Transverse colon (tissue), 4 donors: ENCODE measurements at regions not wholly inside any gene's neighbourhood (a gene's known extent, or its start where the extent isn't known, plus 50 kb on each side); places are given as distances from the start of the nearest gene placed in this dataset.

Experiments used
- DNase-seq: peaks from one replicate; pipeline ENCODE4 v3.0.0-alpha.2; 2019
- H3K27ac ChIP-seq, 4 donors: fragments of 200-600 bp; sonication (generic); 2 replicates each; pipeline ENCODE4 v1.5.1; 2016 to 2018; ENCODE audit warnings: inconsistent platforms in 4 of 4
- H3K27me3 ChIP-seq: fragments of 200-600 bp; sonication (generic); 2 replicates; pipeline ENCODE4 v1.5.1; 2017; ENCODE audit warnings: inconsistent platforms
- H3K36me3 ChIP-seq, 4 donors: fragments of 200-600 bp; sonication (generic); 2 replicates each; pipeline ENCODE4 v1.5.1; 2017 to 2019; ENCODE audit warnings: inconsistent platforms in 4 of 4
- H3K4me1 ChIP-seq, 4 donors: fragments of 200-600 bp; sonication (generic); 2 replicates each; pipeline ENCODE4 v1.5.1; 2017 to 2020; ENCODE audit warnings: inconsistent platforms in 4 of 4
- H3K4me3 ChIP-seq, 4 donors: fragments of 200-600 bp; sonication (generic); 1 replicate in 1 of 4; 2 replicates in 3 of 4; pipeline versions ENCODE4 v1.5.1 to v1.6.1; 2017 to 2019; ENCODE audit warnings: inconsistent platforms in 4 of 4
- H3K9me3 ChIP-seq, 2 donors: fragments of 200-600 bp; sonication (generic); 2 replicates each; pipeline ENCODE4 v1.5.1; 2017 to 2019; ENCODE audit warnings: inconsistent platforms in 2 of 2
- EP300 ChIP-seq: sonication (generic); formaldehyde crosslinking; IDR thresholded peaks from one replicate; pipeline ENCODE4 v1.6.1; 2017; ENCODE audit warnings: antibody characterized with exemption, low read depth
- POLR2A ChIP-seq: fragments of 450-650 bp; IDR thresholded peaks from one replicate; pipeline ENCODE4 v1.6.1; 2016; ENCODE audit warnings: antibody characterized with exemption, mild to moderate bottlenecking, moderate library complexity
- POLR2AphosphoS5 ChIP-seq, 3 donors: sonication (generic); formaldehyde crosslinking; IDR thresholded peaks; one replicate each; pipeline ENCODE4 v1.6.1; 2016; ENCODE audit warnings: antibody characterized with exemption in 3 of 3
- WGBS, 2 donors: methylation state at CpG; one replicate each; pipeline ENCODE4 v1.1.5; 2018; ENCODE audit warnings: low coverage in 1 of 2; 5-methylcytosine and 5-hydroxymethylcytosine counted together
- in situ Hi-C, 4 donors: fragments of 200-750 bp; cut with MboI; loops; one replicate each; pipeline versions ENCODE4 v1.15.0 to v1.15.1; 2017; ENCODE audit warnings: low sequenced_read_pairs in 3 of 4, low pct_ligation_motif_present in 1 of 4, low pct_unique_long_range_greater_than_20kb in 1 of 4
- intact Hi-C: fragments of 100-400 bp; cut with DNase I; formaldehyde crosslinking; loops from one replicate; pipeline ENCODE4 v1.15.1; 2023; ENCODE audit warnings: low total_unique reads
- TF ChIP-seq, protein P1 (sequence below), 5 experiments: fragments of 200-600 bp in 3 of 5; fragments of 450-650 bp in 2 of 5; sonication (generic) in 3 of 5; IDR thresholded peaks; 1 replicate in 2 of 5; 2 replicates in 3 of 5; pipeline ENCODE4 v1.5.1; 2016 to 2017; ENCODE audit warnings: antibody characterized with exemption in 5 of 5, inconsistent platforms in 3 of 5, mild to moderate bottlenecking in 2 of 5, moderate library complexity in 1 of 5

DNA sequence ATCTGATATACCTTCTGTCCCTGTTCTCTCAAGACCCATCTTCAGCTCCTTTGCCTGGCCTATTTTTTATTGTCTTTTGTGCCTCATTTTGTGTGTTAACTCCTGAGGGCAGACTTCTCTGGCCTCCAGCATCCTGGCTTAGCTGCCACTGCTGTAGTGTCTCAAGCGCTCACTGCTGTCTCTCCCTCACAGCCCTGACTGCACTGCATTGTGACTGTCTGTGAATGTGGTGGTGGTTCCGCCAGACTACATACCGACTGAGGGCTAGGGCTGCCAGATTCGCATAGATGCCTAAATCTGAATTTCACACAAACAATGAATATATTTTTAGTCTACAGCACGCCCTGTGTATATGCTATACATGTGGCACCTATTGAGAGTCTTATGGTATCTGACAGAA lies 1088.9 kb upstream of the TMEM132C start:
- no peaks in the 10 kb centered on the region for H3K4me1 ChIP-seq
- 88% methylated on average over 5 of the region's 5 CpGs; no CpG with 5 or more reads in 1 of the 2 donors for WGBS, 2 donors
- H3K9me3 ChIP-seq, result peaks cover 4 to 13% of the 10 kb centered on the region in 2 donors
- H3K27me3 ChIP-seq, result no peaks in the 10 kb centered on the region
- no peak for DNase-seq
- no peak overlapping the region for H3K4me3 ChIP-seq
- in situ Hi-C loops (no loop called here), intact Hi-C loops (no loop called here)
- H3K27ac ChIP-seq, result no peak overlapping the region
- TF ChIP-seq POLR2A (no peak), POLR2AphosphoS5 (IDR thresholded peaks at IDR 0.05) (no peak), EP300 (no peak)
- TF ChIP-seq, protein P1, sequence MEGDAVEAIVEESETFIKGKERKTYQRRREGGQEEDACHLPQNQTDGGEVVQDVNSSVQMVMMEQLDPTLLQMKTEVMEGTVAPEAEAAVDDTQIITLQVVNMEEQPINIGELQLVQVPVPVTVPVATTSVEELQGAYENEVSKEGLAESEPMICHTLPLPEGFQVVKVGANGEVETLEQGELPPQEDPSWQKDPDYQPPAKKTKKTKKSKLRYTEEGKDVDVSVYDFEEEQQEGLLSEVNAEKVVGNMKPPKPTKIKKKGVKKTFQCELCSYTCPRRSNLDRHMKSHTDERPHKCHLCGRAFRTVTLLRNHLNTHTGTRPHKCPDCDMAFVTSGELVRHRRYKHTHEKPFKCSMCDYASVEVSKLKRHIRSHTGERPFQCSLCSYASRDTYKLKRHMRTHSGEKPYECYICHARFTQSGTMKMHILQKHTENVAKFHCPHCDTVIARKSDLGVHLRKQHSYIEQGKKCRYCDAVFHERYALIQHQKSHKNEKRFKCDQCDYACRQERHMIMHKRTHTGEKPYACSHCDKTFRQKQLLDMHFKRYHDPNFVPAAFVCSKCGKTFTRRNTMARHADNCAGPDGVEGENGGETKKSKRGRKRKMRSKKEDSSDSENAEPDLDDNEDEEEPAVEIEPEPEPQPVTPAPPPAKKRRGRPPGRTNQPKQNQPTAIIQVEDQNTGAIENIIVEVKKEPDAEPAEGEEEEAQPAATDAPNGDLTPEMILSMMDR (IDR thresholded peaks at IDR 0.05), result no peak
- no peaks in the 10 kb centered on the region for H3K36me3 ChIP-seq

DNA sequence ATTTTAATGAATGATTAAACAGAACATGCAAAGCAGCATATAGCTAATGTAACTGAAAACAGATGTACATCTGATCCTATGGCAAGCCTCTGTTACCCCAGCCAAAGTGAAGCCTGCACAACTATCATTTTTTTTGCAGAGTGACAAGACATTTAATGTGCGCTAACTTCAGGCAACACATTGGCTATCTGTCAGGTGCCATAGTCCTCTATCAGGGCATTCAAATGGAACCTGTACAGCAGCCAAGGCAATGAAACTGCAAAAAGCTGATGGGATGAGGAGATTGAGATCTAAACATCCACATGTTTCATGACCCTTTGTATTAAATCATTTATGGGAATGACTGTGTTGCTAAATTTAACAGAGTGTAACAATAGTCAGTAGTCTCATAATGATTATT lies 1088.5 kb upstream of the TMEM132C start:
- in situ Hi-C loops, result no loop called here
- 89% methylated on average over 1 of the region's 1 CpG; no CpG with 5 or more reads in 1 of the 2 donors for WGBS, 2 donors
- intact Hi-C loops, result no loop called here
- Histone ChIP-seq H3K4me1 (no peaks in the 10 kb centered on the region), H3K27me3 (no peaks in the 10 kb centered on the region), H3K9me3 (peaks cover 4 to 13% of the 10 kb centered on the region in 2 donors), H3K36me3 (no peaks in the 10 kb centered on the region), H3K4me3 (no peak overlapping the region), H3K27ac (no peak overlapping the region)
- TF ChIP-seq POLR2AphosphoS5 (IDR thresholded peaks at IDR 0.05) (no peak), POLR2A (no peak), EP300 (no peak)
- TF ChIP-seq, protein P1 (IDR thresholded peaks at IDR 0.05), result no peak
- DNase-seq, result no peak

DNA sequence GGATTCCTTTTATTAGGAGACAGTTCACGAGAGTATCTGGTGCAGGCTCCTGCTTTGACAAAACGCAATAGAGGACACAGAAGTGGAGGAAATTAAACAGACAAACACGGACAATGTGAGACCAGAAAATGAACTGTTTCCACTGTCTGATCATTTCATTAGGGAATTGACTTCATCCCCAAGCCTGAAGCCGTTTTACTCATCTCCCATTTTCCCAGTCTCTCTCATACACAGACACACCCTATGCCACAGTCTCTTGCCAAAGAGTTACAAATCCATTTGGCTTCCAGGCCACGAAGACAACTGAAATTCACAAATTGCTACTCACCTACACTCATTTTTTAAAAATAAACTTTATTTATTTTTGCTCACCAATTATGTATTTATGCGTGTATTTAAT lies 1087.8 kb upstream of the TMEM132C start:
- in situ Hi-C loops, result no loop called here

DNA sequence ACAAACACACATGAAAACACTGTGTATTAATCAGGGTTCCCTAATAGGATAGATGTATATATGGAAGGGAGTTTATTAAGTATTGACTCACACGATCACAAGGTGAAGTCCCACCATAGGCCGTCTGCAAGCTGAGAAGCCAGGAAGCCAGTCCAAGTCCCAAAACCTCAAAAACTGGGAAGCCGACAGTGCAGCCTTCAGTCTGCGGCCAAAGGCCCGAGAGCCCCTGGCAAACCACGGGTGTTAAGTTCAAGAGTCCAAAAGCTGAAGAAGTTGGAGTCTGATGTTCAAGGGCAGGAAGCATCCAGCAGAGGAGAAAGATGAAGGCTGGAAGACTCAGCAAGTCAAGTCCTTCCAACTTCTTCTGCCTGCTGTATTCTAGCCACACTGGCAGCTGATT lies 1085.0 kb upstream of the TMEM132C start:
- H3K4me1 ChIP-seq, result no peaks in the 10 kb centered on the region
- no peaks in the 10 kb centered on the region for H3K36me3 ChIP-seq
- no peak for DNase-seq
- H3K27ac ChIP-seq, result no peak overlapping the region
- no peaks in the 10 kb centered on the region for H3K27me3 ChIP-seq
- peaks cover 4 to 6% of the 10 kb centered on the region in 2 donors for H3K9me3 ChIP-seq
- 91% methylated on average over 5 to 6 of the region's 6 CpGs for WGBS, 2 donors
- in situ Hi-C loops, result no loop called here
- TF ChIP-seq POLR2A (no peak), EP300 (no peak), POLR2AphosphoS5 (IDR thresholded peaks at IDR 0.05) (no peak)
- TF ChIP-seq, protein P1 (IDR thresholded peaks at IDR 0.05), result no peak
- intact Hi-C loops, result no loop called here
- H3K4me3 ChIP-seq, result no peak overlapping the region

More for the DNA sequence above, 1087.8 kb upstream of the TMEM132C start:
- Histone ChIP-seq H3K36me3 (no peaks in the 10 kb centered on the region), H3K9me3 (peaks cover 4 to 13% of the 10 kb centered on the region in 2 donors), H3K4me3 (no peak overlapping the region), H3K4me1 (no peaks in the 10 kb centered on the region), H3K27me3 (no peaks in the 10 kb centered on the region), H3K27ac (no peak overlapping the region)
- DNase-seq, result no peak
- WGBS, 2 donors, result 64 to 72% methylated on average over 6 of the region's 6 CpGs
- intact Hi-C loops, result no loop called here
- no peak for TF ChIP-seq POLR2A
- TF ChIP-seq, protein P1 (IDR thresholded peaks at IDR 0.05), result no peak
- no peak for TF ChIP-seq EP300
- TF ChIP-seq POLR2AphosphoS5 (IDR thresholded peaks at IDR 0.05), result no peak
